Choroid plexus epithelial cell (primary cell): ENCODE measurements at regions not wholly inside any gene's neighbourhood (a gene's known extent, or its start where the extent isn't known, plus 50 kb on each side); places are given as distances from the start of the nearest gene placed in this dataset.

Source experiments
- DNase-seq: peaks from one replicate; pipeline ENCODE4 v3.0.0-alpha.2; 2010; ENCODE audit warnings: low read depth
- H3K4me3 ChIP-seq: 2 replicates; pipeline ENCODE4 v1.5.1; 2011; ENCODE audit warnings: low read depth, mild to moderate bottlenecking, control low read depth, low read length, moderate library complexity
- CTCF ChIP-seq: conservative IDR thresholded peaks from 2 replicates; pipeline ENCODE4 v1.5.1; 2011; ENCODE audit warnings: low read depth, mild to moderate bottlenecking, control low read depth, inconsistent platforms, low read length, moderate library complexity

GRCh38 chr3:187958432-187959003 is 195.4 kb upstream of the LPP start:
- no peak for DNase-seq
- TF ChIP-seq CTCF, result no peak
- H3K4me3 ChIP-seq, result no peak overlapping the region

DNA sequence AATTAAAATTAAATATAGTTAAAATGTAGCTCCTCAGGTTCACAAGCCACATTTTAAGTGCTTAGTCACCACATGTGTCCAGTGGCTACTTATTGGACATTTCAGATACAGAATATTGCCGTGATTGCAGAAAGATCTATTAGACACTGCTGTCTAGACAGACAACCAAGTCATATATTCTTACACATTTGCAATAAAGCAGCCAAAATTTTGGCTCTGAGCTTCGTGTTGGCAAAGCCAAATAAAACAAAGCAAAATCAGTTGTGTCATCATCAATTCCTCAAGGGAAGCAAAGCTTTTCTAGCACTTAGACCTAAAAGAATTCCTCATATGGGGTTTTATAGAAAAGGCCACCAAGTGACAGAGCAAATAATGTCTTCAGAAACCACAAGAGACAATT is 193.1 kb upstream of the LPP start:
- H3K4me3 ChIP-seq, result no peak overlapping the region
- peak; percentile 57 for DNase-seq
- TF ChIP-seq CTCF, result no peak

DNA sequence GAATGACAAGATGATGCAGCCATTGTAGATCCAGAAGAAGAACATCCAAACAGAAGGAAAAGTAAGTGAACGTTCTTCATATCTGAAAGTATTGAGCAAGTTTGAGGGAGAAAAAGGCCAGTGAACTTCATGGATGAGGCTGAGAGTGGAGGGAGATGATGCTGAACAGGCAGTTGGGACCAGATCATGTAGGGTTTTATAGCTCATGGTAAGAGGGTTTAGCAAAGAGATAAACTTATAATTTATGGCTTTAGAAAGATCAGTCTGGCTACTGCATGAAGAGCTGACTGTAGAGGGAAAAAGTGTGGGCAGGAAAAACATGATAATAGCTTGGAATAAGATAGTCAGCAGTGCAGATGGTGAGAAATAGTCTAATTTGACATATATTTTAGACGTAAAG is 192.6 kb upstream of the LPP start:
- DNase-seq, result no peak
- no peak overlapping the region for H3K4me3 ChIP-seq
- no peak for TF ChIP-seq CTCF

DNA sequence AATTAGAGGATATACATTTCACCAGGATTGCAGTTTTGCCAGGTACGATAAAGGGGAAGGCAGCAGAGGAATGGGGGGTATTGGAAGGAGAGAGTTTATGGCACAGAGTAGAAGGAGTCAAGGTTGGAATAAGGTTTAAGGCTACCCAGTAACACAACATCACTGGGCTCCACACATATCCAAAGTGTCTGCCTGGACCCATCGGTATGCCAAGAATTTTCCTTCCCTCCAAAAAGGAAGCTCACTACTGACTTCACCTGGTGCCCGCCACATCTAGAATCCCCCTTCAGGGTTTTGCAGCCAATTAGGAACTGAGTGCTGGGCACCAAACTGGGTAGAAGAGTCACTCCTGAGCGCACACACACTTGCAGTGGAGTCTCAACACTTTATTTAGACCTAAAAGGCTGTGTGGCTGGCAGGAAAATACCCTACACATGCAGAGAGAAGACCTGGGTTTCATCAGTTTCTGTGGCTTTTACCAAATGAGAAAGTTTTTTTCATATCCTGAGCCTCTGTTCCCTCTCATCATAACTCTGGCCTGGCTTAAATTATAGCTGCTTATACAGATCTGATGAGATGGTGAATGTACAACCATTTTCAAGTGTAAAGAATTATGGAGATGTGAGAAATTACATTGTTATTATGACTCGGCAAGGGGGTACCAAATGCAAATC is 190.8 kb upstream of the LPP start:
- no peak overlapping the region for H3K4me3 ChIP-seq
- TF ChIP-seq CTCF, result no peak
- no peak for DNase-seq

- DNase-seq, result peak; percentile 61
- no peak overlapping the region for H3K4me3 ChIP-seq
- no peak for TF ChIP-seq CTCF
Observed at GRCh38 chr3:187963677-187964385, 190.1 kb upstream of the LPP start.

DNA sequence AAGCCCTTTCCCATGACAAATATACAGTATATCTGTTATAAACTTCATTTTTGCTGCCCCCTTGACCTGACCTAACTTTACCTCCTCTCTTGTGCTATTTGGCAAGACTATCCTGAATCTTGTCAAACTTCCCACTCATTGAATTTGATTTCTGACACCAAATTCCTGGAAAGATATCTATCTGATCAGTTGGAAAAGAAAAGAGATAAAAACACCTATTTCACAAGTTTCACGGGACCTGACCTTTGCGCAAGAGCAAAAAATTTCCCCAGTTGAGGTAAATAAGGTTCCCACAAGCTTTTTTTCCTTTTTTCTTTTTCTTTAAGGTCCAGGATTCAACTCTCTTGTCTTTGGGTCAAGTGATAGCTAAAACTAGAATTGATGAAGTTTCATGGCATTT is 189.2 kb upstream of the LPP start:
- DNase-seq, result no peak
- no peak overlapping the region for H3K4me3 ChIP-seq
- no peak for TF ChIP-seq CTCF
